ENCODE measurements at regions not wholly inside any gene's neighbourhood (a gene's known extent, or its start where the extent isn't known, plus 50 kb on each side); places are given as distances from the start of the nearest gene placed in this dataset.
"Not testable (repeated sequence)": the region's sequence is repeated elsewhere in the genome, so short reads cannot be mapped to it uniquely, and the experiment has no call there.

- DNase-seq (ENCODE audit: low read depth); H3K4me3 ChIP-seq (replicated peaks; ENCODE audit: low read depth, low read length): not testable (repeated sequence)
These were observed 54.8 kb upstream of the ZNF717 start for GRCh38 chr3:75840160-75840559.

- H3K4me3 ChIP-seq (replicated peaks; ENCODE audit: low read depth, low read length); DNase-seq (ENCODE audit: low read depth): not testable (repeated sequence)
These were observed 65.1 kb upstream of the ZNF717 start for GRCh38 chr3:75850301-75851008.

- TF ChIP-seq, protein P1, sequence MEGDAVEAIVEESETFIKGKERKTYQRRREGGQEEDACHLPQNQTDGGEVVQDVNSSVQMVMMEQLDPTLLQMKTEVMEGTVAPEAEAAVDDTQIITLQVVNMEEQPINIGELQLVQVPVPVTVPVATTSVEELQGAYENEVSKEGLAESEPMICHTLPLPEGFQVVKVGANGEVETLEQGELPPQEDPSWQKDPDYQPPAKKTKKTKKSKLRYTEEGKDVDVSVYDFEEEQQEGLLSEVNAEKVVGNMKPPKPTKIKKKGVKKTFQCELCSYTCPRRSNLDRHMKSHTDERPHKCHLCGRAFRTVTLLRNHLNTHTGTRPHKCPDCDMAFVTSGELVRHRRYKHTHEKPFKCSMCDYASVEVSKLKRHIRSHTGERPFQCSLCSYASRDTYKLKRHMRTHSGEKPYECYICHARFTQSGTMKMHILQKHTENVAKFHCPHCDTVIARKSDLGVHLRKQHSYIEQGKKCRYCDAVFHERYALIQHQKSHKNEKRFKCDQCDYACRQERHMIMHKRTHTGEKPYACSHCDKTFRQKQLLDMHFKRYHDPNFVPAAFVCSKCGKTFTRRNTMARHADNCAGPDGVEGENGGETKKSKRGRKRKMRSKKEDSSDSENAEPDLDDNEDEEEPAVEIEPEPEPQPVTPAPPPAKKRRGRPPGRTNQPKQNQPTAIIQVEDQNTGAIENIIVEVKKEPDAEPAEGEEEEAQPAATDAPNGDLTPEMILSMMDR (IDR thresholded peaks at IDR 0.05; ENCODE audit: low read length, missing control alignments), result no peak
- DNase-seq (ENCODE audit: low read depth), result no peak
- no peak overlapping the region for H3K4me3 ChIP-seq (replicated peaks; ENCODE audit: low read depth, low read length)
These were observed 77.8 kb upstream of the ZNF717 start for GRCh38 chr3:75863130-75863529.

- H3K4me3 ChIP-seq (replicated peaks; ENCODE audit: low read depth, low read length), result no peak overlapping the region
- DNase-seq (ENCODE audit: low read depth), result no peak
- TF ChIP-seq, protein P1 (IDR thresholded peaks at IDR 0.05; ENCODE audit: low read length, missing control alignments), result no peak
These were observed 78.5 kb upstream of the ZNF717 start for GRCh38 chr3:75863878-75864277.

DNA sequence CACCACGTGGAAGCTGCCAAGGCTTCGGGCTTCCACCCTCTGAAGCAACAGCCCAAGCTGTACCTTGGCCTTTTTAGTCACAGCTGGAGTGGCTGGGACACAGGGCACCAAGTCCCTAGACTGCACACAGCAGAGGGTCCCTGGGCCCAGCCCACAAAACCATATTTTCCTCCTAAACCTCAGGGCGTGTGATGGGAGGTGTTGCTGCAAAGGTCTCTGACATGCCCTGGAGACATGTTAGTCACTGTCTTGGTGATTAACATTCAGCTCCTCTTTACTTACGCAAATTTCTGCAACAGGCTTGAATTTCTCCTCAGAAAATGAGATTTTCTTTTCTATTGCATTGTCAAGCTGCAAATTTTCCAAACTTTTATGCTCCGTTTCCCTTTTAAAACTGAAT, 98.4 kb upstream of the ZNF717 start:
- not testable (repeated sequence) for DNase-seq (ENCODE audit: low read depth); H3K4me3 ChIP-seq (replicated peaks; ENCODE audit: low read depth, low read length)

DNA sequence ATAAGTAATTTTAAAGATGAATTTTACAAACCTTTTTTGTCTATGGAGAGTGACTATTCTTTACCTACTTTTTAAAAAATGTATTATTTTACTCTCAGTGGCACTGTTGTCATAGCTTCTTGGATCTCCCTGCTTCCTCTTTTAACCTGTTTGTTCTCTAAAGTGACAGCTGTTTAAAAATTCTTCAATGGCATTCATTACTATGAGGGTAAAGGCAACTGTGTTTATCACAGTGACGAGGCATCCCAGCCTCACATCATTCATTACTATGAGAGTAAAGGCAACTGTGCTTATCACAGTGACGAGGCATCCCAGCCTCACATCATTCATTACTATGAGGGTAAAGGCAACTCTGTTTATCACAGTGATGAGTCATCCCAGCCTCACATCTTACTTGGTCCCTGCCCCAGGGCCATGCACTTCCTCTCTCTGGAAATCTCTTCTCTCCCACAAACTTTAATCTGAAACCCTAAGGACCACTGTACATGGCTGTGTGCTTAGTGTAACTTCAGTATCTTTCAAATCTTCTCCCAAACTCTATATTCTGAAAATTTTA, 101.7 kb upstream of the ZNF717 start:
- no peak overlapping the region for H3K4me3 ChIP-seq (replicated peaks; ENCODE audit: low read depth, low read length)
- DNase-seq (ENCODE audit: low read depth), result no peak
- TF ChIP-seq, protein P1 (IDR thresholded peaks at IDR 0.05; ENCODE audit: low read length, missing control alignments), result no peak

- no peak for DNase-seq (ENCODE audit: low read depth)
- H3K4me3 ChIP-seq (replicated peaks; ENCODE audit: low read depth, low read length), result no peak overlapping the region
- TF ChIP-seq, protein P1 (IDR thresholded peaks at IDR 0.05; ENCODE audit: low read length, missing control alignments), result no peak
These were observed 108.9 kb upstream of the ZNF717 start for GRCh38 chr3:75894234-75894633.

DNA sequence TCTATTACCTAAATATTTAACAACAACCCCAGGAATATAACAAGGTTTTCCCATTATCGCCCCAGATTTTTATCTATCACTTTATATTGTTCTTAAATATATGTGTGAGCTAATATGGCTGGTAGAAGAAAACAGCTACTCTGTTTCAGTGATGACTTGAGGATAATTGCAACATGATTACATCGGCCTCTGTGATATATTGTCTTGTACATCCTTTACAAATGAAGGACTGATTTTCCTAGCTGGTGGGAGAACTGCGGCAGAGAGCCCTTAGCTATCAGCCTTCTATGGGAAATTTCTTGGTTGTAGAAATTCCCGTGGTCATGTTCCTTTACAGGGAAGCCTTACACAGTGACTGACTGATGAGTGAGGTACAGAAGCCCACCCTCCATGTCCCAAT, 110.9 kb upstream of the ZNF717 start:
- no peak overlapping the region for H3K4me3 ChIP-seq (replicated peaks; ENCODE audit: low read depth, low read length)
- no peak for DNase-seq (ENCODE audit: low read depth)
- TF ChIP-seq, protein P1 (IDR thresholded peaks at IDR 0.05; ENCODE audit: low read length, missing control alignments), result no peak

- not testable (repeated sequence) for DNase-seq (ENCODE audit: low read depth); H3K4me3 ChIP-seq (replicated peaks; ENCODE audit: low read depth, low read length)
These were observed 116.1 kb upstream of the ZNF717 start for GRCh38 chr3:75901446-75901845.
